A673 (cell line): ENCODE measurements at regions not wholly inside any gene's neighbourhood (a gene's known extent, or its start where the extent isn't known, plus 50 kb on each side); places are given as distances from the start of the nearest gene placed in this dataset.

ENCODE experiments used
- BruUV-seq: library from RNA; stranded (reverse); fragments of 400-500 nt; replicated peaks from 2 replicates; lab custom pipeline; 2021; lab: Mats Ljungman, UMichigan
- CTCF ChIA-PET: fragments of 300-600 bp; sonication (Branson Sonifier 250); formaldehyde crosslinking; loops from one replicate; lab custom pipeline; 2022; ENCODE audit warnings: antibody characterized with exemption; lab: Charles Lee
- POLR2A ChIA-PET: fragments of 300-600 bp; sonication (Branson Sonifier 250); formaldehyde crosslinking; loops from one replicate; lab custom pipeline; 2022; ENCODE audit warnings: antibody characterized with exemption; ENCODE audit not compliant: low non-redundant PET; lab: Charles Lee
- DNase-seq: peaks from one replicate; pipeline ENCODE4 v3.0.0-alpha.2; 2015; ENCODE audit warnings: low spot score
- H3K27ac ChIP-seq: fragments of 200-600 bp; sonication (generic); 2 replicates; pipeline ENCODE4 v1.5.1; 2016; ENCODE audit warnings: mixed run types, low read depth, mild to moderate bottlenecking, mixed read lengths, antibody characterized with exemption, low read length; ENCODE audit not compliant: poor library complexity, severe bottlenecking
- H3K27me3 ChIP-seq: fragments of 200-600 bp; sonication (generic); replicated peaks from 2 replicates; pipeline ENCODE4 v1.6.1; 2017; ENCODE audit warnings: mixed run types, low read depth, mild to moderate bottlenecking, mixed read lengths, antibody characterized with exemption, low read length; ENCODE audit not compliant: insufficient read depth, poor library complexity
- H3K36me3 ChIP-seq: fragments of 200-600 bp; sonication (generic); 2 replicates; pipeline ENCODE4 v1.6.1; 2016; ENCODE audit warnings: mixed run types, mild to moderate bottlenecking, mixed read lengths, antibody characterized with exemption, low read length; ENCODE audit not compliant: insufficient read depth, poor library complexity, severe bottlenecking
- H3K4me1 ChIP-seq: fragments of 200-600 bp; sonication (generic); 2 replicates; pipeline ENCODE4 v1.6.1; 2017; ENCODE audit warnings: mixed run types, mild to moderate bottlenecking, mixed read lengths, antibody characterized with exemption, low read length; ENCODE audit not compliant: insufficient read depth, poor library complexity, severe bottlenecking
- H3K4me3 ChIP-seq: fragments of 200-600 bp; sonication (generic); 2 replicates; pipeline ENCODE4 v1.5.1; 2016; ENCODE audit warnings: low read depth, mixed run types, mild to moderate bottlenecking, mixed read lengths, low read length; ENCODE audit not compliant: poor library complexity, severe bottlenecking
- H3K9me3 ChIP-seq: fragments of 200-600 bp; sonication (generic); 2 replicates; pipeline ENCODE4 v1.6.1; 2016; ENCODE audit warnings: mixed run types, low read depth, mild to moderate bottlenecking, mixed read lengths, antibody characterized with exemption, low read length; ENCODE audit not compliant: poor library complexity, severe bottlenecking
- CTCF ChIP-seq: fragments of 300-800, 200-600 bp; sonication (generic); conservative IDR thresholded peaks from 2 replicates; pipeline ENCODE4 v1.5.1; 2017; ENCODE audit warnings: low read depth, mild to moderate bottlenecking, antibody characterized with exemption, low read length, moderate library complexity, mixed read lengths
- EZH2 ChIP-seq: fragments of 200-600 bp; sonication (generic); IDR thresholded peaks from 2 replicates; pipeline ENCODE4 v1.6.1; 2017; ENCODE audit warnings: borderline replicate concordance, low read depth, mild to moderate bottlenecking, mixed read lengths, antibody characterized with exemption, low read length; ENCODE audit not compliant: poor library complexity, severe bottlenecking
- intact Hi-C: fragments of 100-400 bp; cut with micrococcal nuclease; formaldehyde crosslinking; loops from one replicate; pipeline ENCODE4 v1.10.0; 2022; ENCODE audit not compliant: unreplicated experiment

- TF ChIP-seq EZH2 (no peak), CTCF (no peak)
- intact Hi-C loops, result no loop called here
- H3K4me3 ChIP-seq, result no peak overlapping the region
- no peaks in the 10 kb centered on the region for H3K4me1 ChIP-seq
- no peaks in the 10 kb centered on the region for H3K36me3 ChIP-seq
- ChIA-PET POLR2A (no interaction called here), CTCF (no interaction called here)
- H3K9me3 ChIP-seq, result no peaks in the 10 kb centered on the region
- H3K27ac ChIP-seq, result no peak overlapping the region
- no peaks in the 10 kb centered on the region for H3K27me3 ChIP-seq
- BruUV-seq, result no TSS peak
- no peak for DNase-seq
These were observed 366.7 kb upstream of the SOX11 start for GRCh38 chr2:5325523-5325922.

GRCh38 chr2:5328826-5329225 is 363.4 kb upstream of the SOX11 start:
- Histone ChIP-seq H3K27ac (no peak overlapping the region), H3K9me3 (no peaks in the 10 kb centered on the region), H3K4me3 (no peak overlapping the region), H3K36me3 (no peaks in the 10 kb centered on the region), H3K4me1 (no peaks in the 10 kb centered on the region), H3K27me3 (no peaks in the 10 kb centered on the region)
- CTCF ChIA-PET, result no interaction called here
- BruUV-seq, result no TSS peak
- intact Hi-C loops, result no loop called here
- POLR2A ChIA-PET, result no interaction called here
- DNase-seq, result no peak
- TF ChIP-seq EZH2, result no peak
- TF ChIP-seq CTCF, result no peak

GRCh38 chr2:5329763-5330162 is 362.4 kb upstream of the SOX11 start:
- TF ChIP-seq EZH2 (no peak), CTCF (no peak)
- CTCF ChIA-PET, result no interaction called here
- no peaks in the 10 kb centered on the region for H3K4me1 ChIP-seq
- no peak overlapping the region for H3K4me3 ChIP-seq
- BruUV-seq, result no TSS peak
- POLR2A ChIA-PET, result no interaction called here
- no peaks in the 10 kb centered on the region for H3K27me3 ChIP-seq
- no peak for DNase-seq
- no peak overlapping the region for H3K27ac ChIP-seq
- no peaks in the 10 kb centered on the region for H3K9me3 ChIP-seq
- intact Hi-C loops, result no loop called here
- no peaks in the 10 kb centered on the region for H3K36me3 ChIP-seq
